ENCODE measurements at regions not wholly inside any gene's neighbourhood (a gene's known extent, or its start where the extent isn't known, plus 50 kb on each side); places are given as distances from the start of the nearest gene placed in this dataset.
"Not testable (repeated sequence)": the region's sequence is repeated elsewhere in the genome, so short reads cannot be mapped to it uniquely, and the experiment has no call there.

- no peak for DNase-seq
Measured at GRCh38 chr20:53872081-53872541, 198.3 kb downstream of the BCAS1 start.

GRCh38 chr20:53871541-53871940 is 198.9 kb downstream of the BCAS1 start:
- no peak for DNase-seq

GRCh38 chr20:53870426-53871315 is 199.7 kb downstream of the BCAS1 start:
- no peak for DNase-seq

- no peak for DNase-seq
Measured at GRCh38 chr20:53869466-53870258, 200.7 kb downstream of the BCAS1 start.

GRCh38 chr20:53867741-53868351 is 202.5 kb downstream of the BCAS1 start:
- DNase-seq: no peak

- DNase-seq: no peak
Measured at GRCh38 chr20:53866794-53867740, 203.3 kb downstream of the BCAS1 start.

- peak; percentile 76 for DNase-seq
Measured at GRCh38 chr20:53865901-53866793, 204.2 kb downstream of the BCAS1 start.

GRCh38 chr20:53864765-53865683 is 205.4 kb downstream of the BCAS1 start:
- DNase-seq: not testable (repeated sequence)

- not testable (repeated sequence) for DNase-seq
Measured at GRCh38 chr20:53863923-53864641, 206.3 kb downstream of the BCAS1 start.

GRCh38 chr20:53863535-53863922 is 206.9 kb downstream of the BCAS1 start:
- not testable (repeated sequence) for DNase-seq

GRCh38 chr20:53863039-53863438 is 207.4 kb downstream of the BCAS1 start:
- DNase-seq: not testable (repeated sequence)

- DNase-seq: not testable (repeated sequence)
Measured at GRCh38 chr20:53862490-53862889, 207.9 kb downstream of the BCAS1 start.

GRCh38 chr20:53862136-53862397 is 208.3 kb downstream of the BCAS1 start:
- DNase-seq: not testable (repeated sequence)

GRCh38 chr20:53859684-53860083 is 210.7 kb downstream of the BCAS1 start:
- DNase-seq: peak; percentile 76

GRCh38 chr20:53859009-53859408 is 211.4 kb downstream of the BCAS1 start:
- not testable (repeated sequence) for DNase-seq

- DNase-seq: not testable (repeated sequence)
Measured at GRCh38 chr20:53858516-53858915, 211.9 kb downstream of the BCAS1 start.

GRCh38 chr20:53857723-53858236 is 212.6 kb downstream of the BCAS1 start:
- no peak for DNase-seq

- no peak for DNase-seq
Measured at GRCh38 chr20:53856300-53857295, 213.8 kb downstream of the BCAS1 start.

All from left hindlimb (tissue), 1 donor.